Ovary (tissue), 3 donors: ENCODE measurements at regions not wholly inside any gene's neighbourhood (a gene's known extent, or its start where the extent isn't known, plus 50 kb on each side); places are given as distances from the start of the nearest gene placed in this dataset.

Experiments used
- CTCF ChIP-seq, 3 donors: fragments of 450-650 bp in 2 of 3; fragments of 200-600 bp in 1 of 3; IDR thresholded peaks; one replicate each; pipeline versions ENCODE4 v1.5.1 to v1.8.0; 2016 to 2022; ENCODE audit warnings: antibody characterized with exemption in 3 of 3, mild to moderate bottlenecking in 1 of 3
- POLR2A ChIP-seq: fragments of 450-650 bp; IDR thresholded peaks from one replicate; pipeline ENCODE4 v1.6.1; 2017; ENCODE audit warnings: antibody characterized with exemption, mild to moderate bottlenecking, moderate library complexity
- donor health status: DM: no; HTN: no; CAD: no.

GRCh38 chr5:87007737-87008136 is 259.9 kb upstream of the RASA1 start:
- TF ChIP-seq POLR2A (no peak), CTCF (IDR thresholded peaks at IDR 0.05) (no peak)
